ENCODE measurements at regions not wholly inside any gene's neighbourhood (a gene's known extent, or its start where the extent isn't known, plus 50 kb on each side); places are given as distances from the start of the nearest gene placed in this dataset.

- Histone ChIP-seq H3K4me3 (no peak overlapping the region), H3K36me3 (no peaks in the 10 kb centered on the region), H3K9me3 (no peaks in the 10 kb centered on the region), H3K27ac (no peak overlapping the region), H3K27me3 (no peaks in the 10 kb centered on the region), H3K4me1 (no peaks in the 10 kb centered on the region)
- TF ChIP-seq POLR2AphosphoS5 (IDR thresholded peaks at IDR 0.05) (no peak), POLR2A (IDR thresholded peaks at IDR 0.05) (no peak), EP300 (IDR thresholded peaks at IDR 0.05) (no peak)
- TF ChIP-seq, protein P1, sequence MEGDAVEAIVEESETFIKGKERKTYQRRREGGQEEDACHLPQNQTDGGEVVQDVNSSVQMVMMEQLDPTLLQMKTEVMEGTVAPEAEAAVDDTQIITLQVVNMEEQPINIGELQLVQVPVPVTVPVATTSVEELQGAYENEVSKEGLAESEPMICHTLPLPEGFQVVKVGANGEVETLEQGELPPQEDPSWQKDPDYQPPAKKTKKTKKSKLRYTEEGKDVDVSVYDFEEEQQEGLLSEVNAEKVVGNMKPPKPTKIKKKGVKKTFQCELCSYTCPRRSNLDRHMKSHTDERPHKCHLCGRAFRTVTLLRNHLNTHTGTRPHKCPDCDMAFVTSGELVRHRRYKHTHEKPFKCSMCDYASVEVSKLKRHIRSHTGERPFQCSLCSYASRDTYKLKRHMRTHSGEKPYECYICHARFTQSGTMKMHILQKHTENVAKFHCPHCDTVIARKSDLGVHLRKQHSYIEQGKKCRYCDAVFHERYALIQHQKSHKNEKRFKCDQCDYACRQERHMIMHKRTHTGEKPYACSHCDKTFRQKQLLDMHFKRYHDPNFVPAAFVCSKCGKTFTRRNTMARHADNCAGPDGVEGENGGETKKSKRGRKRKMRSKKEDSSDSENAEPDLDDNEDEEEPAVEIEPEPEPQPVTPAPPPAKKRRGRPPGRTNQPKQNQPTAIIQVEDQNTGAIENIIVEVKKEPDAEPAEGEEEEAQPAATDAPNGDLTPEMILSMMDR (IDR thresholded peaks at IDR 0.05): no peak
- DNase-seq (ENCODE audit: low spot score in 2 of 2): no peak
Observed at GRCh38 chr14:98070536-98070935, 1201.5 kb downstream of the BCL11B start.

GRCh38 chr14:98074111-98074510, 1197.9 kb downstream of the BCL11B start:
- H3K36me3 ChIP-seq: no peaks in the 10 kb centered on the region
- no peak for TF ChIP-seq POLR2A (IDR thresholded peaks at IDR 0.05)
- TF ChIP-seq EP300 (IDR thresholded peaks at IDR 0.05): no peak
- TF ChIP-seq, protein P1 (IDR thresholded peaks at IDR 0.05): no peak
- no peak for TF ChIP-seq POLR2AphosphoS5 (IDR thresholded peaks at IDR 0.05)
- 94% methylated on average over 5 of the region's 5 CpGs for WGBS
- H3K27ac ChIP-seq: no peak overlapping the region
- H3K9me3 ChIP-seq: no peaks in the 10 kb centered on the region
- H3K27me3 ChIP-seq: no peaks in the 10 kb centered on the region
- H3K4me1 ChIP-seq: peaks cover 10% of the 10 kb centered on the region
- no peak overlapping the region for H3K4me3 ChIP-seq
- no peak for DNase-seq (ENCODE audit: low spot score in 2 of 2)

GRCh38 chr14:98077176-98077575, 1194.8 kb downstream of the BCL11B start:
- Histone ChIP-seq H3K27ac (no peak overlapping the region), H3K36me3 (no peaks in the 10 kb centered on the region), H3K9me3 (no peaks in the 10 kb centered on the region), H3K4me1 (peaks cover 10% of the 10 kb centered on the region), H3K27me3 (no peaks in the 10 kb centered on the region), H3K4me3 (no peak overlapping the region)
- 49% methylated on average over 3 of the region's 3 CpGs for WGBS
- TF ChIP-seq EP300 (IDR thresholded peaks at IDR 0.05) (no peak), POLR2A (IDR thresholded peaks at IDR 0.05) (no peak), POLR2AphosphoS5 (IDR thresholded peaks at IDR 0.05) (no peak)
- TF ChIP-seq, protein P1 (IDR thresholded peaks at IDR 0.05): no peak
- no peak for DNase-seq (ENCODE audit: low spot score in 2 of 2)

DNA sequence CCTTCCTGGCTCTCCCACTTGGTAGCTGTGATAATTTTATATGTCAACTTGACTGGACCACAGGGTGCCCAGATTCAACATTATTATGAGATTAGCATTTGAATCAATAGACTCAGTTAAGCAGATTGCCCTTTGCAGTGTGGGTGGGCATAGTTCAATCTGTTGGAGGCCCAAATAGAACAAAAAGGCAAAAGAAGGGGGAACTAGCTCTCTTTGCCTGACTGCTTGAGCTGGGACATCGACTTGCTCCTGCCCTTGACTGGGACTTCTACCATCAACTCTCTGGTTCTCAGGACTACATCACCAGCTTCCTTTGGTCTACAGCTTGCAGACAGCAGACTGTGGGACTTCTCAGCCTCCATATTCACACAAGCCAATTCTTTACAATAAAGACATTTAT, 1189.2 kb downstream of the BCL11B start:
- no peak for DNase-seq (ENCODE audit: low spot score in 2 of 2)
- WGBS: 80% methylated on average over 1 of the region's 1 CpG
- no peaks in the 10 kb centered on the region for H3K9me3 ChIP-seq
- TF ChIP-seq POLR2AphosphoS5 (IDR thresholded peaks at IDR 0.05) (no peak), POLR2A (IDR thresholded peaks at IDR 0.05) (no peak), EP300 (IDR thresholded peaks at IDR 0.05) (no peak)
- TF ChIP-seq, protein P1 (IDR thresholded peaks at IDR 0.05): no peak
- H3K36me3 ChIP-seq: no peaks in the 10 kb centered on the region
- no peaks in the 10 kb centered on the region for H3K27me3 ChIP-seq
- no peaks in the 10 kb centered on the region for H3K4me1 ChIP-seq
- H3K4me3 ChIP-seq: no peak overlapping the region
- no peak overlapping the region for H3K27ac ChIP-seq

DNA sequence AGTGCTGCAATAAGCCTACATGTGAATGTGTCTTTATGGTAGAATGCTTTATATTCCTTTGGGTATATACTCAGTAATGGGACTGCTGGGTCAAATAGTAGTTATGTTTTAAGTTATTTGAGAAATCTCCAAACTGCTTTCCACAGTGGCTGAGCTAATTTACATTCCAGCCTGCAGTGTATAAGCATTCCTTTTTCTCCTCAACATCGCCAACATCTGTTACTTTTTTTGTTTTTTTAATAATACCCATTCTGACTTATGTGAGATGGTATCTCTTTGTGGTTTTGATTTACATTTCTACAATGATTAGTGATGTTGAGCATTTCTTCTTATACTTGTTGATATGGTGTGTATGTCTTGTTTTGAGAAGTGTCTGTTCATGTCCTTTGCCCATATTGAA, 1186.2 kb downstream of the BCL11B start:
- peaks cover 4% of the 10 kb centered on the region for H3K27me3 ChIP-seq
- H3K4me3 ChIP-seq: no peak overlapping the region
- WGBS: 84% methylated on average over 1 of the region's 1 CpG
- no peaks in the 10 kb centered on the region for H3K9me3 ChIP-seq
- DNase-seq (ENCODE audit: low spot score in 2 of 2): no peak
- no peaks in the 10 kb centered on the region for H3K36me3 ChIP-seq
- no peak overlapping the region for H3K27ac ChIP-seq
- TF ChIP-seq, protein P1 (IDR thresholded peaks at IDR 0.05): no peak
- TF ChIP-seq POLR2AphosphoS5 (IDR thresholded peaks at IDR 0.05): no peak
- H3K4me1 ChIP-seq: no peaks in the 10 kb centered on the region

Measured in suprapubic skin (tissue), 4 donors.